ENCODE measurements at regions not wholly inside any gene's neighbourhood (a gene's known extent, or its start where the extent isn't known, plus 50 kb on each side); places are given as distances from the start of the nearest gene placed in this dataset.

- Histone ChIP-seq H4K20me1 (replicated peaks; ENCODE audit: control insufficient read depth, extremely low read depth, insufficient read depth, low read length) (no peaks in the 10 kb centered on the region), H3K27ac (ENCODE audit: insufficient read depth, low read depth, low read length) (no peak overlapping the region), H3K9ac (replicated peaks; ENCODE audit: extremely low read depth, insufficient read depth, low read length) (no peak overlapping the region), H3K4me1 (ENCODE audit: control insufficient read depth, extremely low read depth, insufficient read depth, low read length) (peaks cover 31% of the 10 kb centered on the region), H3K4me3 (replicated peaks in 1 of 3; ENCODE audit: insufficient read depth in 1 of 3, low read depth in 1 of 3, low read length in 3 of 3) (no peak overlapping the region), H3K4me2 (ENCODE audit: insufficient read depth, low read length) (no peak overlapping the region), H3K36me3 (ENCODE audit: control insufficient read depth in 2 of 2, extremely low read depth in 1 of 2, insufficient read depth in 2 of 2, low read length in 2 of 2) (no peaks in the 10 kb centered on the region), H3K27me3 (ENCODE audit: control insufficient read depth in 2 of 2, insufficient read depth in 2 of 2, low read length in 2 of 2) (no peaks in the 10 kb centered on the region), H3K79me2 (ENCODE audit: control insufficient read depth, insufficient read depth, low read length) (no peaks in the 10 kb centered on the region), H3K9me1 (replicated peaks; ENCODE audit: control insufficient read depth, extremely low read depth, insufficient read depth, low read length) (no peaks in the 10 kb centered on the region), H2AFZ (ENCODE audit: low read depth, low read length) (no peak overlapping the region), H3K9me3 (replicated peaks; ENCODE audit: control insufficient read depth, insufficient read depth, low read length) (no peaks in the 10 kb centered on the region)
- FAIRE-seq (no peak), DNase-seq (ENCODE audit: low read depth, low spot score) (no peak)
- no TSS peak for BruUV-seq (replicated peaks)
- dilution Hi-C loops (cut with MboI; ENCODE audit: extremely low pct_ligation_motif_present, low sequenced_read_pairs), result no loop called here
- TF ChIP-seq JUN (IDR thresholded peaks at IDR 0.05; ENCODE audit: borderline replicate concordance, insufficient read depth, insufficient read length, low read depth) (no peak), MAX (IDR thresholded peaks at IDR 0.05; ENCODE audit: insufficient read depth, insufficient read length) (no peak), EZH2 (IDR thresholded peaks at IDR 0.05; ENCODE audit: borderline replicate concordance, low read depth, low read length, severe bottlenecking) (no peak), GATA2 (IDR thresholded peaks at IDR 0.05; ENCODE audit: insufficient read depth, insufficient read length, low read depth, low read length) (no peak), POLR2AphosphoS5 (IDR thresholded peaks at IDR 0.05; ENCODE audit: insufficient read depth, low read depth, low read length) (no peak), FOS (IDR thresholded peaks at IDR 0.05; ENCODE audit: borderline replicate concordance, insufficient read depth, low read length) (no peak), CTCF (IDR thresholded peaks at IDR 0.05; ENCODE audit: extremely low read depth in 1 of 2, insufficient read depth in 1 of 2, low read depth in 1 of 2, low read length in 2 of 2) (no peak), POLR2A (IDR thresholded peaks at IDR 0.05; ENCODE audit: low read depth, low read length) (no peak), MYC (IDR thresholded peaks at IDR 0.05; ENCODE audit: low read depth, low read length) (no peak)
- intact Hi-C loops (cut with micrococcal nuclease), result no loop called here
- ChIA-PET POLR2A (no interaction called here), CTCF (no interaction called here)
Observed at GRCh38 chr6:22830463-22830862, 261.1 kb downstream of the HDGFL1 start.
